GM12874 (cell line): ENCODE measurements at regions not wholly inside any gene's neighbourhood (a gene's known extent, or its start where the extent isn't known, plus 50 kb on each side); places are given as distances from the start of the nearest gene placed in this dataset.

Source experiments
- CTCF ChIP-seq: IDR thresholded peaks from 2 replicates; pipeline ENCODE4 v1.5.1; 2011; ENCODE audit warnings: low read depth, mild to moderate bottlenecking, control low read depth, low read length, moderate library complexity; ENCODE audit not compliant: insufficient read depth

DNA sequence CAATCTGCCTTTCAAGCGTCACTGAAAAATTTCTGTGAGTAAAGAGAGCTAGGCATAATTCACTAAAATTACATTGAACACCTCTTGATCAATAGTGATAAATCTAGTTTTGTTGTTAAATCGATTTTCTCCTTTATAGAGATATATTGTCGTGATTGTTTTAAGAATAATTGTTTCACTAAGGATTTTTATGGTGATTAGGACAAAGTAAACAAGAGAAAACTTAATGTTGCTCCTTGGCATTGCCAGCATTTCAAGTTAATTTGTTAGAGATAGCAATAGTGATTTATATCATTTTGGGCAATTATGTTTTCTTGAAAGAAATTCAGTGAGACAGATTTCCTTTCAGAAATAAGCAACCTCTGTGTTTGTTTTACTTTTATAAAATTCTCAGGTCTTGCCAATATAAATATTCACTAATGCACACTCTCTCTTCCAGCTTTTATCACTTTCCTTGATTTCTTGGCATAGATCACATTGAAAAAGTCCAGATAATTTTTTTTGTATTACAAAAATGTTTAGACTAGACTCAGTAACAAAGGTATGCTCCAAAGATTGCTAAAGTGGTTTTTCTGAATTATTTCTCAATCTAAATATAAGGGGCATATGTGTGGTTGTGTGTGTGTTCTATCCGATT is 538.7 kb downstream of the TFEC start:
- TF ChIP-seq CTCF: no peak

GRCh38 chr7:115479448-115479847 is 551.1 kb downstream of the TFEC start:
- TF ChIP-seq CTCF: no peak

- TF ChIP-seq CTCF: no peak
Measured at GRCh38 chr7:115478426-115478825, 552.1 kb downstream of the TFEC start.

DNA sequence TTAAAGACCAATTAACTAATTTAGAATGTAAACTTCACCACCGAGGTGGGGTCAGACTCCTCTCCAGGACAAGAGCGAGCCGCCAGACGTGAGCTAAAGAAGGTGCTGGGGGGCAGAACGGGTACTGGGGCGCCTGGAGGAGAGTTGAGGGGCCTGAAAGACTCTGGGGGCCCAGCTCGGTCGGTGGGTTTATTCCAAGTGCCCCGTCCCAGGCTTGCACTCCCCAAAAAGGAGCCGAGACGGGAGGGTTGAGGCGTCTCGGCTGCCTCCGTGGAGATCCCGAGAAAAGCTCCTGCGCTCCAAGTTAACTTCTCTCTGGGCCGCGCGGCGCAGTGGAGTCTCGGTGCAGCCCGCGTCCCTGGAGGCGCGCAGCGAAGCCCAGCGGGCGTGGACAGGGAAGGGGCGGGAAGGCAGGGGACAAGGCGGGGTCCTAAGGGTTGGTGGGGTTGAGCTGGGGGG is 553.3 kb downstream of the TFEC start:
- TF ChIP-seq CTCF: no peak

- TF ChIP-seq CTCF: no peak
Measured at GRCh38 chr7:115476671-115477181, 553.8 kb downstream of the TFEC start.

DNA sequence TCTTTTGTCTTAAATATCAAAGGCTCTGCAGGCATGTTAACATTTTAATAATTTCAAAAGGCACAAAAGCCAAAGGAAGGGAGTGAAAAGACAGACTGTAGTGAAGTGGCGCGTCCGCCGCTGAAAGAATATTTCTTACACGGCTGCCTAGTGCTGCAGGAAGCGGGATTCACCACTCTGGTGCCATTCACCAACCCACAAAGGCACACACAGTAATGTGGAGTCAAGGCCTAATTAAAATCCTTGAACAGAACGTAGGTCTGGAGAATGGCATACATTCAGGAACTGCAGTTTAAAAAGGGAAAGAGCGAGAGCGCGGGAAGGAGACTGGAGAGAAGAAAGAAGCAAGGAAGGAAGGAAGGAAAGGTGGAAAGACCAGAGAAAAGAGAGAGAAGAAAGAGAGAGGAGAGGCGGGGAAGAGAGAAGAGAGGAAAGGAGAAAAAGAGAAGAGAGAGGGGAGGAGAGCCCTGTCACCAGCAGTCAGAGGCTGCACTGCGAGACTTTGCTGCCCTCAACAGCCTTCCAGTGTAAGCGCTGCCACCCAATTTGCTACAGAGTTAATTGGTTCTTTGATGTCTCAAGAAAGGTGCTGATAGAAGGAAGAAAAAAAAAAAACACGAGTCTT is 554.0 kb downstream of the MDFIC start:
- peak; percentile 55 for TF ChIP-seq CTCF

- no peak for TF ChIP-seq CTCF
Measured at GRCh38 chr7:115475206-115475605, 553.3 kb downstream of the MDFIC start.
